HG03039 (cell line): ENCODE measurements at regions not wholly inside any gene's neighbourhood (a gene's known extent, or its start where the extent isn't known, plus 50 kb on each side); places are given as distances from the start of the nearest gene placed in this dataset.

Source experiments
- ATAC-seq: cut with Tn5 transposase; IDR thresholded peaks from one replicate; pipeline ENCODE4 v1.9.1; 2021; ENCODE audit warnings: mild to moderate bottlenecking, moderate library complexity; ENCODE audit not compliant: unreplicated experiment

DNA sequence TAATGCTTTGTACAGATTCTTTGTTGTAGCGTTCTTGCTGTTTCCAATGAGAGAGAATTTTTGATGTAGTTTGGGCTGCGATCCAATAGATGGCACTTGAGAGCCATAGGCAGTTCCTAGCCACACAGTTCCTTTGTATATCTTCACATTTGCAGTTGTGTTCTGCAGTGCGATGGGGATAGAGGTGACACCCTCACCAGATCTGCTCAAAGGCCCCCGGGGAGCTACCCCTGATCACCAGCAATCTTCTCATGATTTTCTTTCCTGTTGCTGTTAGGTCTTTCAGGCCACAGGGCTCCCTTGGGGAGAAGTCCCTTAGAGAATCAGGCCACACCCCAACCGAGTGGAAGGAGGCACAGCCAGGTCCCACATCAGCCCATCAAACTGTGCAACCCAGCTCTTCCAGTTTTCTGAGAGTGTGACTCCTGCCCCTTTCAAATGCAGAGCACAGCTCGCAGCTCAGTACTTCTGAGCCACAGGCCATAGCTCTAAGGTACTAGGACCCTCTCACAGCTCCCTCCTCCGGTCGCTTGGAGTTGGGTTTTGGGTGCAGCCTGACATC lies 353.7 kb downstream of the SLCO4C1 start:
- ATAC-seq: peak; percentile 64

DNA sequence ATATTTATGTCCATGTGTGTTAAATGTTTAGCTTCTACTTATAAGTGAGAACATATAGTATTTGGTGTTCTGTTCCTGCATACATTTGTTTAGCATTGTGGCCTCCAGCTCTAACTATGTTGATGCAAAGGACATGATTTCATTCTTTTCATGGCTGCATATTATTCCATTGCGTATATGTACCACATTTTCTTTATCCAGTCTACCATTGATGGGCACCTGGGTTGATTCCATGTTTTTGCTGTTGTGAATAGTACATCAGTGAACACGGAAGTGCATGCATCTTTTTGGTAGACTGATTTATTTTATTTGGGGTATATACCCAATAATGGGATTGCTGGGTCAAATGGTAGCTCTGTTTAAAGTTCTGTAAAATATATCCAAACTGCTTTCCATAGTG lies 359.0 kb downstream of the SLCO4C1 start:
- no peak for ATAC-seq

DNA sequence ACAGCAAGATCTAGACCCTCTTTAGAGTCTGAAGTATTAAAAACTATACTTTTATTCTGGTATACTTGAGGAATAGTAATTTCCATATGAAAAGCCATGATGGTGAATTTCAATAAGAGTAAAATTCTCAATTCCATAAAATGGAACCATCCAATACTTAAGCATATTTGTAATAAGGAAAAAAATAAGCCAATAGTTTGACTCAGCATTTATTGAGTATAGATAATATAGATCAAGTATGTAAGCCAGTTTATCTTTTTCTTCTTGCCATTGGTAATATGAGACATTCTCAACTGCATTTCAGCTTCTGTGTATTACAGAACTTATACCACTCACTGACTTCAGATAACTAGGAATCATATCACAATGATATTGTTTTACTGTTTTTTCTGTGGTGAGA lies 361.0 kb downstream of the SLCO4C1 start:
- ATAC-seq: no peak

DNA sequence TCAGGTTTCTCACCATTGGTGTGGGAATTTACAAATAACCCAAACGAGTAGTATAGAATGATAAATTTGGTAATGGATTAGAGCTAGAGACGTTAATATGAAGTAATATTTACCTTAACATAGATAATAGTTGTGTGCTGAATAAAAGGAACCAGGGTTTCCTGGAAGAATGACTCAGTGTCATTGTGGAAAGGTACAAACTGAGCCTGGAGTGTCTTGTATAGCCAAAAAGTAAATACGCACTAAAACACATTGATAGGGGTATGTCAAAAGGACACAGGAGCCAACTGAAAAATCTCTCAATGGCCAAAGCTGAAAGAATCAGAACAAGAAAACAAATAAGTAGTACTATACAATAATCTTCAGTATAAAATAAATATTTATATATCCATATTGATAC lies 363.5 kb downstream of the SLCO4C1 start:
- no peak for ATAC-seq

DNA sequence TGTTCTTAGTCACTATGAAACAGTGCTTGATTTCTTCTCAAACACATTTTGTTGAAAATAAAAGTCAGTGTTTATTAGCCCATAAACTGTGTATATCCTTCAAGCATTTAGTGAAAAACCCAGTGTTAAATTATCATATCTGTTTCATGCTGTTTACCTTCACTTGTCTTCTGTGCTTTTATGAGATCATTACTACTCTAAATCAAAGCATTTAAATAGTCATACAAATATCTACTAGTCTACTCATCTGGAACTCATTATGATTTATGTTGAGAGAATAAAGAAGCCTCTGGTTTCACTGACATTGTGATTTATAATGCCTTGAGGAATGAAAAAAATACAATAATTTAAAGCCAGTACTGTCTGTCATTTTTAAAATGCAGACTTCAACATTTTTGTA lies 366.5 kb downstream of the SLCO4C1 start:
- ATAC-seq: no peak

DNA sequence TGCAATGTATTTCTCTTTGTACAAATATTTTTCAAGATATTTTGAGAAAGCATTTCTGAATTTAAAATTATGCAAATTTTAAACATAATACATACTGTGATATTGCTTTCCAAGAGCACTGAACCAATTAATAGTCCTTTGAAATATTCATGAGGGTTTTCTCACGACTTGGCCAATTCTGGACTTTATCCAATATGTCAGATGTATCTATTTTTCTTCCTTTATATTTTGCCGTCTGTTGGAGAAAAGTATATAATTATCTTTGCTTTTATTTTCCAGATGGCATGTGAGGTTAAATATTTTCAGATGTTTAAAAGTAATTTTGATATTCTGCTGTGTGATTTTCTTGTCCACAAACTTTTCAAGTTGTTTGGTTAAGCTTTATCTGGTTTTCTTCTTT lies 378.9 kb downstream of the SLCO4C1 start:
- no peak for ATAC-seq

DNA sequence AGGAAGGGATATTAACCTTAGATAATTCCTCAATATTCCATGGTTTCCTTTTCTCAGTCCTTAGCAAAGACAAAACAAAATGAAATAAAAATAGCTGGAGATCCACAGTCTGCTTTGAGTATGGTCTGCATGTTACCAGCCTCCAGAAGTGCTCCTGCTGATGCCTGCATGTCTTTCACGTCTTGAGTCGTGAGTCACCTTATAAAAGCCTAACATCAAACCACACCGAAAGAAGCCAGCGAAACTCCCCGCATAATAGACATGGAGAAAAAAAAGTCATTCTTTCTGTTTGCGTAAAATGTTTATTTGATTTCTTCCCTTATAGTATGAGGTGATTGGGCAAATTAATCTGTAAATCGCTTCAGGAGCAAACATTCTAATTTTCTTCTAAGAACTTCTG lies 380.5 kb downstream of the SLCO4C1 start:
- no peak for ATAC-seq

DNA sequence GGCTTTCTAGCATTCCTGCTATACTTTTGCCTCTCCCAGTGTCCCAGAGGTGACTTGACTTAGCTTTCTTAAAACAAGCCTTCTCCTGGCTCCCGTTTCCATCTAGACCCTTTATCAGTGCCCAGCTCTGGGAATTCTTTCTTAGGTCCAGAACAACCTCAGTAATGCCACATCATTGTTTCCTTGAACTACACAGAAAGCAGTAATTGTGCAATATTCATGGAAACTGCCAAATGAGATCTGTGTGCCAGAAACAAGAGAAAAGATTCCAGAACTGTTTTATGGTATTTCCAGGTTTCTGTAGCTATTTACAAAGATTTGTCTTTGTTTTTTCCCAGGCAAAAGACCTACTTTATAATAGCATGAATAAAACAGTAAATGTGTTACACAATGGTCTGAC lies 391.3 kb downstream of the SLCO4C1 start:
- ATAC-seq: no peak

DNA sequence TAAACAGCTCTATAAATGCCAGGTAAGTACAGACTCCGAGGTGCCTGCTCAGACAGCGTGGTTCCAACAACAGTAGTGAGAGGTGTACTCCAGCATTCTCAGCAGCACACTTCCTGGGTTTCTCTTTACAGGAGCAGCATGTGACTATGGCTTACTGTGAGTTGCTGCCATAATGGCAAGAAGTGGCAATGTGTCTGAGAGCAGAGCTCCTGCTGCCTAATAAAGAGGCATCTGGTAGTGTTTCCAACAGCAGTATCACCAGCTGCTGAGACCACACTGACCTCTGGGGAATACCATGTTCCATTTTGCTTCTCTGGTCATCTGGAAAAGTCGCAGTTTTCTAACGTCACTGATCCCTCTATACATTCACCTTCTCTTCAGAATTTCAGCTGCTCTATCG lies 398.2 kb downstream of the SLCO4C1 start:
- ATAC-seq: peak; percentile 46

DNA sequence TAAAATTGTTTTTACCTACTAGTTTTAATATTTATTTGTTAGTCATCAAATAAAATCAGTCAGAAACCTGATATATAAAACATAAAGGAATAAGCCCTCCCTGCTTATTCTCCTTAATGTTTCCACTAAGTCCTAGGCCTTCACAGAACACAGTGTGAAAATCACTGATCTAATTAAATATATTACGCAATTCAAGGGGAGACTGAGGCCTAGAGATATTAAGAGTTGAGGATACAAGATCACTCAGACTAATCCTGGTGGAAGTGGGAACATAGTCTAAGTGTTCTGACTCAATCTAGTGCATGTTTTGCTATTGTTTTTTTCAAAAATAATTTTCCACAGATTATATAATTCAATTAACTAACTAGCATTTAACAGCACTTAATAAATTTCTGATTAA lies 401.1 kb downstream of the SLCO4C1 start:
- ATAC-seq: no peak

DNA sequence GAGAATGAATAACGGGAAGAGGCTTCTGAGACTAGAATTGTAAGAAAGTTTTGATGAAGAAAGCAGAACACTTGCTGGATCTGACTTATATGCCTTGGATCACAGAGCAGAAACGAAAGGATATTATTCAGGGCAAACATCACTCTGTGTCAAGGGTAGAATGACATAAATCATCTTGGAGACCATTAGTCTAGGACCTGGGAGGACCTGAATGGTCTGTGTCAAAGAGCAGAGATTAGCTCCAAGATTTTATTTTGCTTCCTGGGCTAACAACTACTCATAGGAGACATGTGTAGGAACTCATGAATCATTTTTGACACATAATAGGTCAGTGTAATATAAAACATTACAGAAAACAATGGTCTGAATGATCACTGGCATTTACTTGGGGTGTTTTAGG lies 417.9 kb downstream of the SLCO4C1 start:
- ATAC-seq: no peak

DNA sequence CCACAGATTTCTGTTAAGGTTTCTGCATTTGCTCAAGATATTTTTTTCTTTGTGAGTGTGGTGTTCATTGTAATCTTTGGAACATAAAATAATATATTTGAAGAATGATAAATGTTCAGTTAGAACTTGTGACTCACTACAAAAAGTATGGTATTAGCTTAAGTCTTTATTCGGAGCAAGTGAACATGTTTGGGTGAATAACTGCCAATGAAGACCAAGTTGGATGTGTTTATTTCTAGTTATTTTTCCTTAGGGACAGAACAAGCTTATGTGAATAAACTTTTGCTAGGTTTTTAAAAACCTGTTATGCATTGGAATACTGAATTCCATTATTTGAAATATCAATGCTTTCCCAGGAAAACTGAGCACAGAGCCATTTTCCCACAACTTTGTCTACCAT lies 418.6 kb downstream of the SLCO4C1 start:
- no peak for ATAC-seq

DNA sequence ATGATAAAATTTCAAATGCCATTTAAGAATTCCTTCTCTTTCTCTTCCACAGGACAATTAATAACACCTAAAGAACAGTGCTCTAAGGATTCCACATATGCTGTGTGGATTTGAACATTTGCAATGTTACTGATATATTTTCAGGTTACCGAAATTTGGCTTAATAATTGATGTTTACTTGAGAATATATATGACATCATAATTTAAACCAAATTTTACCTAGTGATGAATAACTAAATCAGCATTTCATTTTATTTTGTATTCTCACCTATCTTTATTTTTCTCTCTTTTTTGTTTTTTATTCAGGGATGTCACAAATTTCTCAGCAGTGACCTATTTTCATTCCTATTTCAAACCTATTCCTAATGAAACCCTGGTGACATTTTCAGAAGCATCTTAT lies 429.6 kb downstream of the SLCO4C1 start:
- no peak for ATAC-seq

DNA sequence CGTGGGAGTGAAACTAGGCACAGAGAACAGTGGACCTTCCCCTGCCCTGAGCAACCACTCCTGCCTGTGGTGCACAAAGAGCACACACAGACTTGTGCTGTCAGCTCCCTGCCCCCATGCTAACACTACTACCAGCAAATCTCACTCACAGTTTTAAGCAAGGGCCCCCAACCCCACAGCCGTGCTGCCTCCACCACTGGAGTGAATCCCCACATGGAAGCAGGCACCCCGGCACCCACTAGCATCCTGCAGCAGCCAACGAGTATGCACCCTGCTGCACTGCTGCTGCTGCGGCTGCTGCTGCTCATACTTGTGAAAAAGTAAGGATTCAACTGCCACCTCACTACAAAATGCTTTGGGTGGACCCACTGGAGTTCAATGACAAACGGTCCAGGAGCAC lies 435.5 kb downstream of the SLCO4C1 start:
- ATAC-seq: no peak

DNA sequence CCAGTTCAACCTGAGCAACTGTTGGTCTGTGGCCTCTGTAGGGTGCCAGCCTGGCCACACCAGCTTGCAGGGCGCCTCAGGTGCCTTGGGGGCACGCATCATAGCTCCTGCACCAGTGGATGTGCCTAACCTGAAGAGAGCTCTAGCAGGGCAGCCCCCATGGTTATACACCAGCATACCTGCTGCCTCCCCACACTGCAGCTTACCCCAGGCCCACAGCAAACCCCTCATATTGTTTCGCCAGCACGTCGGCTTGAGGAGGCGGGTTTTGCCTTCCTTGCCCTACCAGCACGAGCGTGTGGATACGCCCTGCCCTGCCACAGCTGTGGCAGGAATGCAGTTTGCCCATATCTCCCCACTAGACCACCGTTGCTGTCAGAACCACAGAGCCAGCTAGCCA lies 435.9 kb downstream of the SLCO4C1 start:
- ATAC-seq: no peak

DNA sequence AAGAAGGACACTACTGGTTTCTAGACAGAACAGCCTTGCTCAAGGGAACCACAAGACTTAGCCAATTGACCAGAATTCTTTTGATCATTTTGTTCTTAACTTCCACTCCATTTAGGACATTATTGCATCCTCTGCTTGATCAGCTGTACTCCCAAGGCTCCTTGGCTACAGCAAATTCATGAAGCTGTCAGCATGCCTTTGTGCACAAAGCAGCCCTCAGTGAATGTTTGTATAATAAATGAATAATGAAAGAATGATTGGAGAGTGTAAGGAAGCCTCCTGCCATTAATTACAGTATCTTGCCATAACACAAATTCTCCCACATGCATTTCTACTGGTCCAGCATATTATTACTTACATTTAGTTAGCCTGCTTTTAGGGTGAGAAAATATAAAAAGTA lies 449.6 kb downstream of the SLCO4C1 start:
- ATAC-seq: no peak

DNA sequence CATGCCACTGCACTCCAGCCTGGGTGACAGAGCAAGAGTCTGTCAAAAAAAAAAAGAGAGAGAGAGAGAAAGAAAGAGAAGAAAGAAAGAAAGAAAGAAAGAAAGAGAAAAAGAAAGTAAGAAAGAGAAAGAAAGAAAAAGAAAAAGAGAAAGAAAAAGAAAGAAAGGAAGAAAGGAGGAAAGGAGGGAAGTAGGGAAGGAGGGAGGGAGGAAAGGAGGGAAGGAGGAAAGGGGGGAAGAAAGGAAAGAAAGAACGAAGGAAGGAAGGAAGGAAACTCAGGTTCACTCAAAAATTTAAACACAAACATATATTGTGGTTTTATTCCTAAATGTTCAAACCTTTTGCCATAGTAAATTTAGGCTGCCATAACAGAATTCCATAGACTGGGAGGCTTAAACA lies 453.0 kb downstream of the SLCO4C1 start:
- no peak for ATAC-seq

DNA sequence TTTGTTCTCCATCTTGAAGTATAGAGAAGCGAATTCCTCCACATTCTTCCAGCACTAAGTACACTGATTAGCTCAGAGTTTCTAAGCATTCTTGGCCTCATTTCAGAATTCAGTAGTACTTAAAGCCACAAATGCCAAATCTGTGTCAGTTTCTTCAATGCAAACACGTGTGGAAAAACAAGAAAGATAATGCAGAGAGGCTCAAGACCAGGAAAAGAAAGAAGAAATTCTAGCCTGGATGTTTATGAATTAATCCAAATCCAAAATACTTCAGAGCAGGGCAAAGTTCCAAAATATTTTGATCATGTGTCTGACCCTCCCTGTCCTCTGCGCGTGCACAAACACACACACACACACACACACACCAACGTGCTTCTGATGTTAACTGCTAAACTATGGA lies 457.6 kb downstream of the SLCO4C1 start:
- no peak for ATAC-seq

DNA sequence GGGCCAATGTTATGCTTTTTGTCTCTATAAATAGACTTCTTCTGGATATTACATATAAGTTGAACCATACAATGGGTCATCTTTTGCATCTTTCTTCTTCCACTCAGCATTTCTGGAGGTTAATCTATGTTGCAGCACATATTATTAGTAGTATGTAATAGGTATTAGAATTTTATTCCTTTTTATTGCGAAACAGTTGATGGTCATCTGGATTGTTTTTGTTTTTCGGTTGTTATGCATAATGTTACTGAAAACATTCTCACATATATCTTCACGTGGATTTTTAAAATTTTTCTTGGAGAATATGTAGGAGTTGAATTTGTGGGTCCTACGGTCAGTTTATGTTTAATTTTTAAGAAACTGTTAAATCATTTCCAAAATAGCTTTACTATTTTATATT lies 466.8 kb downstream of the SLCO4C1 start:
- ATAC-seq: no peak

DNA sequence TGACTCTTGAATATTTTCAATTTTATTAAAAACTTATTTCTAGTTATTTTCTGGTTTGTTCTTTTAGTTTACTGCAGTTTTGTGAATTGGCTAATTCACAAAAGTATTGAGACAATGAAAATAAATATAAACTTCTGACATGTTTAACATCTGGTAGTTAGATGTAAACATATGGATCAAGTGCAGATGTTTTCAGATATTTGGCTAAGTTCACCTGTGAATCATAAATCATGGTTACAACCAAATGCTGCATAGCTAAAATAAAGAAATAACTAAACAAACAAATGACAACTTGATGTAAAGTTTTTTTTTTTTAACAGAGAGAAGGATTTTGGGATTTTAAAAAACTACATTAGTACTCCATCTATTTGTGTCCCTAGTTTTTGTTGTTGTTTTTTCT lies 484.6 kb downstream of the SLCO4C1 start:
- ATAC-seq: no peak

DNA sequence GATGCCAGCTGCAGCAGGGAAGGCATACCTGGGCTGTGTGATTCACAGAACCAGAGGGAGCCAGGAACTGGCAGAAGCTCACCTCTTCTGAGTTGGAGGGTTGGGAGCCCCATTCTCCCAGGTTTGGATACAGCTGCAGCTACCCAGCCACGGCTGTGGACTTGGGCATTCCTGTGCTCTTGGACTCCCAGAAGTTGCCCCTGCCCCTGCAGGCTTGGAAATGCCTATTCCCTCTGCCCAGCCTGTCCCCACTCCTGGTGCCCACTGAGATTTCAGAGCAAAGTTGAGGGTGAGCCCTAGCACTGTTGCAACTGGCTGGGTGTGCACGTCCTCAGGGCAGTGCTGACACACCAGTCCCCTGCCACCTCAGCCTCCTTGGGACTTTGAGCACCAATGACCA lies 489.7 kb downstream of the SLCO4C1 start:
- ATAC-seq: no peak

DNA sequence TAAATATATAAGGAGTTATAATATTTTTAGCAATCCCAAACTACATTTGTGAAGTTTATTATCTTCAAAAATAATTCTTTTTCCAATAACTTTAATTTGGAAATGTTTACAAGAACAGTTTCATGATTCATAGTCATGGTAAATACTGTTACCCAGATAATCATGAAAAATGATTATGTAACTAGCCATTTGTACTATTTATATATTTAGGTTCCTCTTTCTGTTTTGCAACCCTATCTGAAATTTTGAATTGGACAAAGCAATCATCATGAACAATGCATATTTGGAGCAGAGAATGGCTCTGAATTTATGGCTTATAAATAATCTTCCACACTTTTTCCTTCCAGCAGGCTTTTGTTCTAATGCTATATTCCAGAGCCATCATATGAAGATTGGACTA lies 499.7 kb downstream of the SLCO4C1 start:
- ATAC-seq: no peak

DNA sequence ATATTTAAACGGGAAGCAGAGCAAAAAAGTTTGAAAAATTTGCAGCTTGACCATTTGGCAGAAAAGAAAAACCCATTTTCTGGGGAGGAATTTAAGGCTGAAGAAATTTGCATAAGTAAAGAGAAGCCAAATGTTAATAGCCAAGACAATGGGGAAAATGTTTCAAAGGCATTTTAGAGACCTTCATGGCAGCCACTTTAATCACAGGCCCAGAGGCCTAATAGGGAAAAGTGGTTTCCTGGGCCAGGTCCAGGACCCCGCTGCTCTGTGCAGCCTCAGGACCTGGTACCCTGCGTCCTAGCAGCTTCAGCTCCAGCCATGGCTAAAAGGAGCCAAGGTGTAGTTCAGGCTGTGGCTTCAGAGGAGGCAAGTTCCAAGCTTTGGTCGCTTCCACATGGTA lies 507.3 kb downstream of the SLCO4C1 start:
- no peak for ATAC-seq

DNA sequence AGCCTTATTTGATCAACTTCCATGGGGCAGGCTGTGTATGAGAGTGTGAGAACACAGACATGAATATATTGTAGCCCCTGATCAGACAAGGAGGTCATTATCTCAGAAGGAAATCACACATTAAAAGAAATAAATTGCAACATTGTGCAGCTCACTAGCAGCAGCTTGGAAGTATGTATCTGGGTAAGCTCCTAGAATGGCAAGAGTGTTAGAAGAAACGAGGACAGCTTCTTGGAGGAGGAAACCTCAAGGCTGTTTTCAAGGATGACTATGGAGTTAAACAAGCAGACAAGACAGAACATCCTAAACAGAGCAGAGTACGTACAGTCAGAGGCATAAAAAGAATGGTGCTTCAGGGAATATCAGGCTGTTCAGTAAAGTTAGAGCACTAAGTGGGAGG lies 511.0 kb downstream of the SLCO4C1 start:
- no peak for ATAC-seq
